OCI-LY3 (cell line): ENCODE measurements at regions not wholly inside any gene's neighbourhood (a gene's known extent, or its start where the extent isn't known, plus 50 kb on each side); places are given as distances from the start of the nearest gene placed in this dataset.

Experiments
- H2AFZ ChIP-seq: fragments of 200-600, 300-600 bp; shearing (Covaris generic); 2 replicates; pipeline ENCODE4 v1.6.0; 2014; ENCODE audit warnings: antibody characterized with exemption, low read depth, low read length
- H3K27ac ChIP-seq: fragments of 200-600, 300-600 bp; sonication (generic); 2 replicates; pipeline ENCODE4 v1.5.1; 2014; ENCODE audit warnings: mild to moderate bottlenecking, low read length, moderate library complexity, mixed read lengths
- H3K27me3 ChIP-seq: fragments of 200-600, 300-600 bp; sonication (generic); 2 replicates; pipeline ENCODE4 v1.6.1; 2014; ENCODE audit warnings: low read depth, low read length, mixed read lengths
- H3K36me3 ChIP-seq: fragments of 200-600, 300-600 bp; sonication (generic); replicated peaks from 2 replicates; pipeline ENCODE3; 2014; ENCODE audit warnings: low read depth, low read length, mixed read lengths
- H3K4me1 ChIP-seq: fragments of 300-600, 200-600 bp; sonication (generic); 2 replicates; pipeline ENCODE4 v1.6.1; 2014; ENCODE audit warnings: low read length, mixed read lengths
- H3K4me2 ChIP-seq: fragments of 200-600, 300-600 bp; sonication (generic); 2 replicates; pipeline ENCODE4 v1.6.1; 2014; ENCODE audit warnings: low read length, mixed read lengths
- H3K4me3 ChIP-seq: fragments of 300-600, 200-600 bp; sonication (generic); 2 replicates; pipeline ENCODE4 v1.5.1; 2014; ENCODE audit warnings: antibody characterized with exemption, mild to moderate bottlenecking, low read length, moderate library complexity
- H3K79me2 ChIP-seq: fragments of 300-600, 200-600 bp; shearing (Covaris generic); 2 replicates; pipeline ENCODE4 v1.6.1; 2014; ENCODE audit warnings: mild to moderate bottlenecking, low read length, mixed read lengths
- H3K9ac ChIP-seq: fragments of 300-600, 200-600 bp; shearing (Covaris generic); 2 replicates; pipeline ENCODE4 v1.6.0; 2014; ENCODE audit warnings: mild to moderate bottlenecking, low read length, moderate library complexity
- H3K9me3 ChIP-seq: fragments of 200-600, 300-600 bp; shearing (Covaris generic); 2 replicates; pipeline ENCODE4 v1.6.1; 2014; ENCODE audit warnings: low read length, mixed read lengths; ENCODE audit not compliant: insufficient read depth
- H4K20me1 ChIP-seq: fragments of 200-600, 300-600 bp; sonication (generic); 2 replicates; pipeline ENCODE4 v1.6.1; 2016; ENCODE audit warnings: low read length, mixed read lengths; ENCODE audit not compliant: insufficient read depth
- CTCF ChIP-seq: fragments of 200-600, 300-600 bp; sonication (generic); IDR thresholded peaks from 2 replicates; pipeline ENCODE4 v1.5.1; 2014; ENCODE audit warnings: antibody characterized with exemption, low read length, low read depth
- EZH2phosphoT487 ChIP-seq: fragments of 200-600 bp; shearing (Covaris generic); IDR thresholded peaks from 2 replicates; pipeline ENCODE4 v1.6.1; 2018; ENCODE audit warnings: antibody characterized with exemption, mixed run types, low read depth

GRCh38 chr9:8020186-8020585 is 220.6 kb upstream of the DMAC1 start:
- Histone ChIP-seq H3K79me2 (no peaks in the 10 kb centered on the region), H3K36me3 (no peaks in the 10 kb centered on the region), H3K4me3 (no peak overlapping the region), H3K27ac (no peak overlapping the region), H3K27me3 (no peaks in the 10 kb centered on the region), H2AFZ (no peak overlapping the region), H3K9me3 (no peaks in the 10 kb centered on the region), H4K20me1 (no peaks in the 10 kb centered on the region), H3K4me1 (no peaks in the 10 kb centered on the region), H3K9ac (no peak overlapping the region), H3K4me2 (no peak overlapping the region)
- TF ChIP-seq EZH2phosphoT487: no peak
- TF ChIP-seq CTCF: no peak

- Histone ChIP-seq H3K4me2 (no peak overlapping the region), H3K27ac (no peak overlapping the region), H3K4me3 (no peak overlapping the region), H4K20me1 (no peaks in the 10 kb centered on the region), H3K4me1 (no peaks in the 10 kb centered on the region), H3K27me3 (no peaks in the 10 kb centered on the region), H3K9me3 (no peaks in the 10 kb centered on the region), H3K79me2 (no peaks in the 10 kb centered on the region), H2AFZ (no peak overlapping the region), H3K9ac (no peak overlapping the region), H3K36me3 (no peaks in the 10 kb centered on the region)
- TF ChIP-seq EZH2phosphoT487 (no peak), CTCF (no peak)
Observed at GRCh38 chr9:8019636-8020035, 220.1 kb upstream of the DMAC1 start.

GRCh38 chr9:8014997-8015682 is 215.6 kb upstream of the DMAC1 start:
- H3K27me3 ChIP-seq: no peaks in the 10 kb centered on the region
- no peak overlapping the region for H3K4me3 ChIP-seq
- H3K9me3 ChIP-seq: no peaks in the 10 kb centered on the region
- no peak overlapping the region for H3K4me2 ChIP-seq
- no peaks in the 10 kb centered on the region for H3K36me3 ChIP-seq
- H3K79me2 ChIP-seq: no peaks in the 10 kb centered on the region
- H2AFZ ChIP-seq: no peak overlapping the region
- TF ChIP-seq CTCF (no peak), EZH2phosphoT487 (no peak)
- H3K27ac ChIP-seq: no peak overlapping the region
- no peak overlapping the region for H3K9ac ChIP-seq
- no peaks in the 10 kb centered on the region for H4K20me1 ChIP-seq
- no peaks in the 10 kb centered on the region for H3K4me1 ChIP-seq

GRCh38 chr9:8012986-8013385 is 213.4 kb upstream of the DMAC1 start:
- Histone ChIP-seq H3K9ac (no peak overlapping the region), H3K27ac (no peak overlapping the region), H3K4me1 (no peaks in the 10 kb centered on the region), H3K27me3 (no peaks in the 10 kb centered on the region), H4K20me1 (no peaks in the 10 kb centered on the region), H3K36me3 (no peaks in the 10 kb centered on the region), H3K4me2 (no peak overlapping the region), H3K4me3 (no peak overlapping the region), H3K9me3 (no peaks in the 10 kb centered on the region), H3K79me2 (no peaks in the 10 kb centered on the region), H2AFZ (no peak overlapping the region)
- TF ChIP-seq CTCF (no peak), EZH2phosphoT487 (no peak)
